NCI-H1930 (cell line): ENCODE measurements at regions not wholly inside any gene's neighbourhood (a gene's known extent, or its start where the extent isn't known, plus 50 kb on each side); places are given as distances from the start of the nearest gene placed in this dataset.
"Not testable (repeated sequence)": the region's sequence is repeated elsewhere in the genome, so short reads cannot be mapped to it uniquely, and the experiment has no call there.

ENCODE experiments used
- DNase-seq, 2 experiments: peaks; one replicate each; lab custom pipeline; 2025; lab: John Stamatoyannopoulos, UW

DNA sequence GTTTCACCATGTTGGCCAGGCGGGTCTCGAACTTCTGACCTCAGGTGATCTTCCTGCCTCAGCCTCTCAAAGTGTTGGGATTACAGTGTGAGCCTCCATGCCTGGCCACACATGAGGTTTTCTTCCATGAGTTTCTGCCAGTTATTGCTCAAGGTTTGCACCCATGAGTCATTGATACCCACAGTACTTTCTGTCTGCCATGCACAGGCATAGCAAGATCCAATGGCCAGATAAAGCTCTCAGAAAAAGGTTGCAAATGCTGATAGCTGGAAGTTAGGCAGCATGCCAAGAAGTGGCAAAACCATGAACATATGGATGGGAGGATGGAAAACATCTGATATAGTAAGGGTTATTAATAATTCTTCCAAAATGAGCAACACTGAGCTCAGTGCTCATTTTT lies 298.7 kb upstream of the NRG3 start:
- DNase-seq, result no peak

DNA sequence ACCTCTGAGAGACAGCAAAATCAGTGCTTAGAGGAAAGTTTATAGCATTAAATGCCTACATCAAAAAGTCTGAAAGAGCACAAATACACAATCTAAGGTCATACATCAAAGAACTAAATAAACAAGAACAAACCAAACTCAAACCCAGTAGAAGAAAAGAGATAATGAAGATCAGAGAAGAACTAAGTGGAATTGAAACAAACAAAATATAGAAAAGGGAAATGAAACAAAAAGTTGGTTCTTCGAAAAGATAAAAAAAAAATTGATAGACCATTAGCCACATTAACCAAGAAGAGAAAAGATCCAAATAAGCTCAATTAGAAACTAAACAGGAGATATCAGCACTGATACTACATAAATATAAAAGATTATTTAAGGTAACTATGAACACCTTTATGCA lies 280.0 kb upstream of the NRG3 start:
- DNase-seq, result no peak

DNA sequence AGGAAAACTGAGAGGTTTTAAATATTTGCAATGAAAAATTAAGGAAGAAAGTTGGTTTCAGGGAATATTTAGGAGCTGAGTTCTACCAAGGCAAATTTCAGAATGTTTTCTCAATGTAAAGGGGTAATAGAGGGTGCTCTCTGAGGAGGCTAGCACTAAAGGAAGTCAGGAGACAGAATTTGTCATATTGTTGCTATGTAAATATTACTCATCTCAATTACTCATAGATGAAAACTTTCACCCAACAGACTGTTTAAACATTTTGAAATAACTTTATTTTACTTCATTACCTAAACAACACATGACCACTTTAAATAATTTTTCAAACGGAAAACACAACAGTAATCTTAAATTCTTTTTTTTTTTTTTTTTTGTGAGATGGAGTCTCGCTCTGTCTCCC lies 274.8 kb upstream of the NRG3 start:
- DNase-seq, result no peak

DNA sequence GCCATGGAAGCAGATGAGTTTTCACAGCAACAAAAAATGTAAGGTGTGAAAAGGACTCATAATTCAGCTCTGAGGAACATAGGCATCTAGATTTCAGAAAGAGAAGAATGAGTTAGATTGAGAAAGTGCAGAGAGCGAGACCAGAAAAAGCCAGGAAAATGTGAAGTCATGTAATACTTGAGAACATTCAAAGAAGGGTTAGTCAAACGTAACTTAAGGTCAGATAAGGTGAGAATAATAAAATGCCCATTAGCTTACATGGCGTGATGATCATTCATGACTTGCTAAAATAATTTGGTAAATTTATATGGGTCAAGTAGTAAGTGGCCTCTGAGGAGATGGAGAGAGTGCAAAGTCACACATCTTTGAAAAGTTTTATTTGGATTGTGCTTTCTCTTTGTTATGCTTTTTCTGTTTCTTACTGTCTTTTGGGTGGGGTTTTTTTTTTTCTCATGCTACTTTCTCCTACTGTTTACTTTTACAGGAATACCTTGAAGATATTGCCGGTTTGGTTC lies 271.8 kb upstream of the NRG3 start:
- DNase-seq, result no peak

DNA sequence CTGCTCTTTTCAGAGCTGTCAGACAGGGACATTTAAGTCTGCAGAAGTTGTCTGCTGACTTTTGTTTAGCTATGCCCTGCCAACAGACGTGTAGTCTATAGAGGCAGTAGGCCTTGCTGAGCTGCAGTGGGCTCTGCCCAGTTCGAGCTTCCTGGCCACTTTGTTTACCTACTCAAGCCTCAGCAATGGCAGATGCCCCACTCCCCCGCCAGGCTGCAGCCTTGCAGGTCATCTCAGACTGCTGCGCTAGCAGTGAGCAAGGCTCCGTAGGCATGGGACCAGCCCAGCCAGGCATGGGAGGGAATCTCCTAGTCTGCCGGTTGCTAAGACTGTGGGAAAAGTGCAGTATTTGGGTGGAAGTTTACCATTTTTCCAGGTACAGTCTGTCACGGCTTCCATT lies 230.5 kb upstream of the NRG3 start:
- DNase-seq, result not testable (repeated sequence)

DNA sequence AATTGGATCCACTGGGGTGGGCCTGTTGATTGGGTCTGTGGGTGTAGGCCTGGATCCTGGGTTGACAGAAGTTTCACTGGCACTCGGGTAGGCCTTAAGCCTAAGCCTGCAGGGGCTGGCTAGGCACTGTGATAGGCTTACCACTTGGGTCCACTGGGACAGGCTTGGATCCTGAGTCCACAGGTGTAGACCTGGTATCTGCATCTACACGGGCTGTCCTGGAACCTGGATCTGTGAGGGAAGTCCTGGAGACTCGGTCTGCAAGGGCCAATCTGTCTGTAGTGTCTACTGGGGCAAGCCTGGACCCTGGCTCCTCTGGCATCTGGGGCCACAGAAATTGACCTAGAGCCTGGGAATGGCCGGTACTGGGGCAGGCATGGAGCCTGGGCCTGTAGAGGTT lies 219.0 kb upstream of the NRG3 start:
- no peak for DNase-seq

DNA sequence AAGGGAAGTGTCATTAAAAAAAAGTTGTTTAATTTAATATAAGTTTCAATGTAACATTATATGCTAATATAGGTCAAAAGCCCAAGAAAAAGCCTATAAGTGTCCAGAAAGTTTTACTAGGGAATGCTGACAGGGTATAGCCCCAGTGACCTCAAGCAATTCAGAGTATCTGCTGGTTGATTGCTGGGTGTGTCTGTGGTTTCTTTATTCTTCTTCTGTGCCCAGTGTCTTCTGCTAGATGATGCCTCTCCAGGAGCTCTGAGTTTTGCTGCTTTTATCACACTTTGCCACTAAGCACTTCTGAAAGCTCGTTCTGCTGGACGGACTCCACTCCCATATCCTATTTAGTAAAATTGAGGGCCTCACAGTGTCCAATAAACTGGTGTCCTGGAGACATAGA lies 212.2 kb upstream of the NRG3 start:
- no peak for DNase-seq

DNA sequence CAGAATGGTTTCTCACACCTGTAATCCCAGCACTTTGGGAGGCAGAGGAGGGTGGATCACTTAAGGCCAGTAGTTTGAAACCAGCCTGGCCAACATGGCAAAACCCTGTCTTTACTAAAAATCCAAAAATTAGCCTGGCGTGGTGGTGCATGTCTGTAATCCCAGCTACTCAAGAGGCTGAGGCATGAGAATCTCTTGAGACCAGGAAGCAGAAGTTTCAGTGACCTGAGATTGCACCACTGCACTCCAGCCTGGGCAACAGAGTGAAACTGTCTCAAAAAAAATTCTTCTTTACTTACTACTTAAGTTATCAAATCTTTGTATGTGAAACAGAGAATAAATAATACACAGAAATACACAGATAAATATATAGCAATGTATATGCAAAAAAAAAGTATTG lies 210.2 kb upstream of the NRG3 start:
- DNase-seq, result not testable (repeated sequence)

DNA sequence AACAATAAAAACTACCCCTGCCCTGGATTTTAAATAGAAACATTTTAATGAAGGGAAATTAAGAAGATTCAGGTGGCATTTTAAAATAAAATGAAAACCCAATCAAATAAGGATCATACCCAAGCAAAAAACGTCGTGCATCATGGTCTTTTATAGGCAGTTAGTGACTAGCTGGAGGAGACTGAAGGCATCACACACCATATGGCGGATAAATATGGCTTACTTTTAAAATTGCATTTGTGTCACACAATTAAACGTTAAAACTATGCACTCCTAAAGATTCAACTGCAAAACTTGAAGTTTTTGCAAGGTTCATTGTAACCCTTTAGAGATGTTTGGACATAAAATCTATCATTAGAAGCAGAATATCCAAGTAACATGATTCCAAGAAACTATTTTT lies 200.1 kb upstream of the NRG3 start:
- DNase-seq, result no peak

DNA sequence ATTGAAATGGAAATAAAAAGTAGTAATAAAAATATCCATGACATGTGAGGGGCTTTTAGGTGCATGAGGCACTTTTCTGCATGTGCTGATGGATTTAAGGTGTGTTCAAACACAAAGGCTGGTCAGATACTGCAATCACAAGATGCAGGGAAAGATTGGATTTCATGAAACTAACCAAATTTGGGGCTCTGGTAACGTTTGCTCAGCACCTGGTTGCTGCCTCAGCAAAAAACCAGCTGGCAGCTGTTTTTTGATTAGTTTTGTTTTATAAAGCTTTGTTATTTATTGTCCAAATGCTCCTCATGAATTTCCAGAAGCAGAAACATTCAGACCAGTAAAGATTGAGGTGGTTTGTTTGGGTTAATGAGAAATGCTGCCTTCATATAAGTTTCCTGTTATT lies 195.7 kb upstream of the NRG3 start:
- no peak for DNase-seq

DNA sequence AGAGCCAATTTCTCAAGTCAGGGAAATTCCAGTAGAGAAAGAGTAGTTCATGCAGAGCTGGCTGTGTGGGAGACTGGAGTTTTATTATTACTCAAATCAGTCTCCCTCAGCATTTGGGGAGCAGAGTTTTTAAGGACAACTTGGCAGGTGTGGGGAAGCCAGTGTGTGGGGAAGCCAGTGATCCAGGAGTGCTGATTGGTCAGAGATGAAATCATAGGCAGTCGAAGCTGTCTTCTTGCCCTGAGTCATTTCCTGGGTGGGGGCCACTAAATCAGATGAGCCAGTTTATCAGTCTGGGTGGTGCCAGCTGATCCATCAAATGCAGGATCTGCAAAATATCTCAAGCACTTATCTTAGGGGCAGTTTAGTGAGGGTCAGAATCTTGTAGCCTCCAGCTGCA lies 194.6 kb upstream of the NRG3 start:
- no peak for DNase-seq

DNA sequence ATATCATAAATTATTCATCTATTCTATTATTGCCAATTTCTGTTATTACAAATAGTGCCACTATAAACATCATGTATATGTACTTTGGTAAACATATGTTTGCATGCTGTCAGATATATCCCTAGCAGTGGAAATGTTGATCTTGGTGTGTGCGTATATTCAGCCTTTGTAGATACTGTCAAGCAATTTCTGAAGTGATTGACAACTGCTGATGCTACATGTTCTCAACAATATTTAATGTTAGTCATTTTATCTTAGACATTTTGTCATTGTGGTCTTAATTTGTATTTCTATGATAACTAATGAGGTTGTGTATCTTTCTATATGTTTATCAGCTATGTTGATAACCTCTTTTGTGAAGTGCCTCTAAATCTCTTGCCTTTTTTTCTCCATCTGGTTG lies 186.5 kb upstream of the NRG3 start:
- no peak for DNase-seq

DNA sequence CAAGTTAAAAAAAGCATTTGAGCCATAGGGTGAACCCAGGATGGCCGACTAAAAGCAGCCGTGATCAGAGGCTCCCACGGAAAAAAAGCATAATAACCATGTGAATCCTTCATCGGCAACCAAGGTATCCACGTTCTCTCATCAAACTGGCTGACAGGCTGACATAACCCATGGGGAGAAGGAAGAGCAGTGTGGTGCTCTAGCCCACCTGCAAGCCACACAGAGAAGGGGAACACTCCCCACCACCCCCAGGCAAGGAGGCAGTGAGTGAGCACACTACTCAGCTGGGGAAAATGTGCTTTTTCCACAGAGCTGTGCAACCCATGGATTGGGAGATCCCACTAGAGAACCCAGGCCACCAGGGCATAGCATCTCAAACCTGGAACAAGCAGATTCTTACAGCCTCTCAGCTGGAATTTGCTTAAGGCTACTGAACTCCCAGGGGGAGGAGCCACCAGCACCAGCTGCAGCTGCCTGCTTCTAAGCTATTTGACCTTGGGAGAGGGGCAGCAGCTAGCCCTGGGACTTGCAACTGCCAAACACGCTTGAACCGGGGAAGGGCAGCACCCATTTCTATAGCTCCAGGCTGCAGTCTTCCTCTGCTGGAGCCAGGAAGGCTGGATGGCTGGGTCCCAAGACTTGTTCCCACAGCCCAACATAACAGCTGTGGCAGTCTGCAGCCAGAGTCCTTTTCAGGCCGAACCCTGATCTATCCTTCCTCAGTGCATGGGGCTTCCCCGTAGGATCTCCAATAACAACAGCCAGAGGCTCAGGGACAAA lies 178.2 kb upstream of the NRG3 start:
- DNase-seq, result no peak

DNA sequence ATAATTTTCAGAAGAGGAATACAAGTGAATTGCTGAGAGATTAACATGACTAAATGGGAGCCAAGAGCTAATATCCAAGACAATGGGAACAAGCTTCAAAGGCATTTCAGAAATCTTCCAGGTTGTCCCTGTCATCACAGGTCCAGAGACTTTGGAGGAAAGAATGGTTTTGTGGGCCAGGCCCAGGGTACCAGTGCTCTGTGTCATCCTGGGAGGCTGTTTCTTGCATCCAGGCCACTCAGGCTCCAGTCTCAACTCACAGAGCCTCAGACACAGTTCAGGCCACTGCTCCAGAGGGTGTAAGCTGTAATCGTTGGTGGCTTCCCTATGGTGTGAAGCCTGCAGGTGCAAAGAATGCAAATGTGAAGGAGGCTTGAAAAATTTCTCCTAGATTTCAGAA lies 170.4 kb upstream of the NRG3 start:
- DNase-seq, result no peak

DNA sequence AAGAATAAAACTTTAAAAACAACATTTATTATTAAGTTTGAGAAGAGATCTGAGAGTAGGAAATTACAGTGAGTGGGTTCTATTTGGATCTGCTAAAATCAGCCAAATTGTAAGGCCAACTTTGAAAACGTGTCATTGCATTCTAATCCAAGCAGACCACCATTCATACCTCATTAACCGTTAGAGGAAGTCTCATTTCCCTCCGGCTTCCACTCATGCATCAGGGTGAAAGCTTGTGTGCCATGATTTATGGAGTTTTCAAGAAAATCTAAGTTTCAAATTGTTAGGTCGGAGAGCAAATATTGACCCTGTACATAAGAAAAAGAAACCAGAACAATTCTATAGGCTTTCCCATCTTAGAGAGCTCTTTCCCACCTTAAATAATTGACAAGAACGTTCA lies 166.6 kb upstream of the NRG3 start:
- no peak for DNase-seq

DNA sequence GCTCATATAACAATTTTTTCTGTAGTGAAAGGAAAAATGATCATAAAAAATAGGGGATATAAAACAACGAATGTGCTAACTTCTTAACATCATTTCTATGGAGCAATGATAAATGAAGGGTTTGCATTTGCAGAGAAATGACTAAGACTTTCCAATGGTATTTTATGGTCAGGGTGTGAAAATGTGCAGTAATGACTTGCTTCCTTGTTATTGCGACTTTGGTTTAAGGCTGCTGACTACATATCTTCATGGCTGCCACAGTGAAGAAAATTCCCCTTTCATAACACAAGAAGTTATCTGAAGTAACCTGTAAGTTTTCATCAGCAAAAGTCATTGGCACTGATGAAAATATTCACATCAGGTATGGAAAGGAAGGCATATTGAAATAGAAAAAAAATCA lies 166.1 kb upstream of the NRG3 start:
- DNase-seq, result no peak

DNA sequence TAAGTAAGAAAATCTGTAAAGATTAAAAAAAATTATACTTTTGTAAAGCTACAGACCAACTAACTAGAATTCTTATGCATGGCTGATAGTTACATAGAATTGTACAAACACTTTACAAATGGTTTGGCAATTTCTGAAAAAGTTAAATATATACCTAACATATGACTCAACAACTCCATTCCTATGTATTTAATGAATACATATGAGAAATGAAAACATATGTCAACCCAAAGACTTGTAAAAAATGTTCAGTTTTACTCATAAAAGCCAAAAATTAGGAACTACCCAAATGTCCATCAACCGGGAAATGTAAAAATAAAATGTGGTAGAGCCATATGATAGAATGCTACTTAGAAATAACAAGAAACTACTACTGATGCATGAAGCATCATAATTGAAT lies 152.6 kb upstream of the NRG3 start:
- DNase-seq, result no peak

DNA sequence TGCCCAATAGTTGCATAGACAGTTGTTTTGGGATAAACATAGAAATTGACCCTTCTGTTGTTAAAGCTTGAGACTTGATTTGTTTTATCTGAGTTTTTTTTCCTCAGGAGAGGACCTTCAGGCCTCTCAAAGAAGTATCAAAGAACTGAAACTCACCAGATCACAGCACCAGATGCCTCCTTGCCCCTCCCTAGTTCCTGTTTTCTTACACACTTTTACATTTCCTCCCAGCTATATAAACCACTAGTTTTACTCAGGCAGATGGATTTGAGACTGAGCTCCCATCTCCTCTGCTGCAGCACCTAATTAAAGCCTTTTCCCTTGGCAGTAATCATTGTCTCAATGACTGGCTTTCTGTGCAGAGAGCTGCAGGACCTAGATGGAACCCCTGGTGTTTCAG lies 150.6 kb upstream of the NRG3 start:
- DNase-seq, result no peak

DNA sequence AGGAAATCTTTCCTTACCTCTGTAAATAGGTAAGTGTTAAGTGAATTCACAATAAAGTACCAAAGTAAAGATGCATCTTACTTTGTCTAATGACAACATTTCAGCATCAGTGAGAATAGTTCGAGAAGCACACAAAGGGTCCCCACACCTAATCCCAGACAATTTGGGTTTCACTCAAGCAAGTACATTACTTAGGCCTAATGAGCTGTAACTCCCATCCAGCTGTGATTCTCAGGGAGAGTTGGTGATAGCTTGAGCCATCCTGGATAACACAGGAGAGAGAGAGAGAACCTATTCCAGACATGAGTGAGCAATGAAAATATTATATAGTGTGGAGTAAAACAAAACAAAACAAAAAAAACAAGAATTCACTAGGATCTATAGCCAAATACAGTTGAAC lies 149.1 kb upstream of the NRG3 start:
- DNase-seq, result no peak

DNA sequence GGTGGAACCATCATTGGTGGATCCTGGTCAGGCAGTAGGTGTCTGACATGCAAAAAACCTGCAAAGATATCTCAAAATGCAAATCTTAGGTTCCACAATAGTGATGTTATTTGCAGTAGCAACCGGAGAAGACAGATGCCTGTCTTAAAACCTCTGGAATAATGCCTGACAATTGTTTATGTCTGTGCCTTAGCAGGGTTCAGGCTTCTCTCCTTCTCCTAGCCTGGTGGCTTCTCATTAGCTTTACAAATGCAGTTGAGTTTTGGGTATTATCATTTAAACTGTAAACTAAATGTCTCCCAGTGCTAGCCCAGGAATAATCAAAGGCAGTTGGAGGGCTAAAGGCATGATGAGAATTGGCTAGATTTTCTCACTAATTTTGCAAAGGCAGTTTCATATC lies 146.3 kb upstream of the NRG3 start:
- no peak for DNase-seq

DNA sequence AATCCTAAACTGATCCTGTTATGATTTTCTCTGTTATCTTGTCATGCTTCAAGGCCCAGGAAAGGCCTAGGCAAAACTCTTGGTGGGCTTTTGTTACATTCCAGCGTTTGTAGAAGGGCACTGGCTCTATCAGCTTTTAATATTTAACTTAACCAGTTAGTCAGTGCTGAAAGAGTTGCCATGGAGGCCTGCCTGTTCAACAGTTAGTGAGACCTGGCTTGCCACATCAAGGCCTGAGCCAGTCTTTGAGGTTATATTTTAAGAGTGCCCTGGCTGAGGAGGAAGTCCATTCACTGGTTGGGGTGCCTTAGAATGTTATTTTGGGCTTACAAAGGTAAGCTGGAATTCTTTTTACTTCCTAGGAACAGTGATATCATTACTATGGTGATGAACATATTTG lies 144.1 kb upstream of the NRG3 start:
- DNase-seq, result no peak

DNA sequence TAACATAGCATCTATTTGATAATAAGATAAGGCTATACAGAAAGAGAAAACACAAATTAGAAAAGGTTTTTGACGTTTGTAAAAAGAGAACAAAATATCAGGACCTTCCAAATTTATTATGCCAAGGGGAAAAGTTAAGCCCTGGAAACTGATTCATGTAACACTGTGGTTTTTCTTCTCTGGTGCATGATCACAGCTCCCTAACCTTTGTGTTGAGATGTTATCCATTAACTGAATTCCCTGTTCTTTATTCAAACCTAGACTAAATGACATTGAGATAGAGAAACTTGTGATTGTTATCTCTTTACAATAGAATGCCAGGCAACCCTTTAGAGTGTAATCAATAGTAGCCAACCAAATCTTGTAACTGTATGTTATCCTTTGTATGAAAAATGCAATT lies 141.5 kb upstream of the NRG3 start:
- DNase-seq, result no peak

DNA sequence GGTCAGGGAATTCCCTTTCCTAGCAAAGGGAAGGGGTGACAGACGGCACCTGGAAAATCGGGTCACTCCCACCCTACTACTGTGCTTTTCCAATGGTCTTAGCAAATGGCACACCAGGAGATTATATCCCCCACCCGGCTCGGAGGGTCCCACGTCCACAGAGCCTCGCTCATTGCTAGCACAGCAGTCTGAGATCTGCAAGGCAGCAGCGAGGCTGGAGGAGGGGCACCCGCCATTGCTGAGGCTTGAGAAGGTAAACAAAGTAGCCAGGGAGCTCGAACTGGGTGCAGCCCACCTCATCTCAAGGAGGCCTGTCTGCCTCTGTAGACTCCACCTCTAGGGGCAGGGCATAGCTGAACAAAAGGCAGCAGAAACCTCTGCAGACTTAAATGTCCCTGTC lies 139.8 kb upstream of the NRG3 start:
- not testable (repeated sequence) for DNase-seq

DNA sequence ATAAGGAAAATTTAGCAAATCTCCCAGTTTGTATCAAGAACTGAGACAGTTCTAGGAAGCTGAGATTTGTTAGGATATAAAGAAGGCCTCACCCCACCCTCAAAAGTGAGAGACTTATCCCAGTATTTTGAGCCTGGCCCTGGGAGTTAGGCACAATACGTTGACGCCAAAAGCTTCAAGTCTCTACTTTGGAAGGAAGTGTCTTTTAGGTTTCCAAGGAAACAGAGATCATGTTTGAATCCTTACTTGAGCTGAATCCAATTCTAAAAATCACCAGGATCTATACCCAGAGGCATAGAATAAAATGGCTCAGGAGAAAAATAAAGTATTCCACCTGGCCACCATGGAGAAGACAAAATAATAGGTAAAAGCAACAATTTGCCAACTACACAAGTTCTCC lies 115.9 kb upstream of the NRG3 start:
- no peak for DNase-seq
